DOHH2 (cell line): ENCODE measurements at regions not wholly inside any gene's neighbourhood (a gene's known extent, or its start where the extent isn't known, plus 50 kb on each side); places are given as distances from the start of the nearest gene placed in this dataset.

Experiments used
- CTCF ChIP-seq: fragments of 200-600 bp; sonication (generic); IDR thresholded peaks from one replicate; pipeline ENCODE4 v1.5.1; 2014; ENCODE audit warnings: antibody characterized with exemption, mild to moderate bottlenecking, low read depth, low read length; ENCODE audit not compliant: poor library complexity, severe bottlenecking
- EZH2phosphoT487 ChIP-seq: fragments of 200-600 bp; sonication (generic); IDR thresholded peaks from 2 replicates; pipeline ENCODE4 v1.6.1; 2017; ENCODE audit warnings: borderline replicate concordance, mild to moderate bottlenecking, antibody characterized with exemption, low read length, moderate library complexity, mixed read lengths

GRCh38 chr5:155767470-155767869 is 559.5 kb upstream of the SGCD start:
- TF ChIP-seq CTCF (no peak), EZH2phosphoT487 (no peak)
